ENCODE measurements at regions not wholly inside any gene's neighbourhood (a gene's known extent, or its start where the extent isn't known, plus 50 kb on each side); places are given as distances from the start of the nearest gene placed in this dataset.

DNA sequence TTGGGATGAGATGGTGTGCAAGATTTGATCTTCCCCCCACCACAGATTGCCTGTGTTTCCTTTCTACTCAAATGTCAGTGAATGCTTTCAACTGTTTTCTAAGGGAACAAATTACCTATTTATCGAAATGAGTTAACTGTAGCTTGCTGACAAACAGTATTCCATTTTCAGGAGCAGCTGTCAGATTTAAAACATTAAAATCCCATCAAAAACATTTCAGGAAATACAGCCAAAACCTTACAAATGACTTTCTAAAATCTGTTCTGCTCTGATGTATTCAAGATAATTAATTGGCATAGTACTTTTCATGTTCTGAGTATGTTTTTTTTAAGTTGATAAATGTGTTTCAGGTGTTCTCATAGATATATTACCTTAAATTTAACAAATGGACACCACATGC is 158.0 kb upstream of the DMRTA1 start:
- TF ChIP-seq, protein P1, sequence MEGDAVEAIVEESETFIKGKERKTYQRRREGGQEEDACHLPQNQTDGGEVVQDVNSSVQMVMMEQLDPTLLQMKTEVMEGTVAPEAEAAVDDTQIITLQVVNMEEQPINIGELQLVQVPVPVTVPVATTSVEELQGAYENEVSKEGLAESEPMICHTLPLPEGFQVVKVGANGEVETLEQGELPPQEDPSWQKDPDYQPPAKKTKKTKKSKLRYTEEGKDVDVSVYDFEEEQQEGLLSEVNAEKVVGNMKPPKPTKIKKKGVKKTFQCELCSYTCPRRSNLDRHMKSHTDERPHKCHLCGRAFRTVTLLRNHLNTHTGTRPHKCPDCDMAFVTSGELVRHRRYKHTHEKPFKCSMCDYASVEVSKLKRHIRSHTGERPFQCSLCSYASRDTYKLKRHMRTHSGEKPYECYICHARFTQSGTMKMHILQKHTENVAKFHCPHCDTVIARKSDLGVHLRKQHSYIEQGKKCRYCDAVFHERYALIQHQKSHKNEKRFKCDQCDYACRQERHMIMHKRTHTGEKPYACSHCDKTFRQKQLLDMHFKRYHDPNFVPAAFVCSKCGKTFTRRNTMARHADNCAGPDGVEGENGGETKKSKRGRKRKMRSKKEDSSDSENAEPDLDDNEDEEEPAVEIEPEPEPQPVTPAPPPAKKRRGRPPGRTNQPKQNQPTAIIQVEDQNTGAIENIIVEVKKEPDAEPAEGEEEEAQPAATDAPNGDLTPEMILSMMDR (IDR thresholded peaks at IDR 0.05; ENCODE audit: low read depth, low read length): no peak
- DNase-seq (ENCODE audit: extremely low read depth, low read depth): no peak

GRCh38 chr9:22307013-22307711 is 139.5 kb upstream of the DMRTA1 start:
- TF ChIP-seq, protein P1 (IDR thresholded peaks at IDR 0.05; ENCODE audit: low read depth, low read length): peak; percentile 55
- peak; percentile 12 for DNase-seq (ENCODE audit: extremely low read depth, low read depth)

GRCh38 chr9:22308177-22308576 is 138.4 kb upstream of the DMRTA1 start:
- DNase-seq (ENCODE audit: extremely low read depth, low read depth): no peak
- TF ChIP-seq, protein P1 (IDR thresholded peaks at IDR 0.05; ENCODE audit: low read depth, low read length): no peak

DNA sequence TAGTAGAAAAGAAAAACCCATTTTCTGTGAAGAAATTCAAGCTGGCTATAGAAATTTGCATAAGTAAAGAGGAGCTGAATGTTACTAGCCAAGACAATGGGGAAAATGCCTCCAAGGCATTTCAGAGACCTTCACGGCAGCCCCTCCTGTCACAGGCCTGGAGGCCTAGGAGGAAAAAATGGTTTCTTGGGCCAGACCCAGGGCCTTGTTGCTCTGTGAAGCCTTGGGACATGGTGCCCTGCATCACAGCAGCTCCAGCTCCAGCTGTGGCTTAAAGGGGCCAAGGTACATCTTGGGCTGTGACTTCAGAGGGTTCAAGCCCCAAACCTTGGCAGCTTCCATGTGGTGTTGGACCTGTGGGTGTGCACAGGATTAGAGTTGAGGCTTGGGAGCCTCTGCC is 130.0 kb upstream of the DMRTA1 start:
- TF ChIP-seq, protein P1 (IDR thresholded peaks at IDR 0.05; ENCODE audit: low read depth, low read length): no peak
- no peak for DNase-seq (ENCODE audit: extremely low read depth, low read depth)

DNA sequence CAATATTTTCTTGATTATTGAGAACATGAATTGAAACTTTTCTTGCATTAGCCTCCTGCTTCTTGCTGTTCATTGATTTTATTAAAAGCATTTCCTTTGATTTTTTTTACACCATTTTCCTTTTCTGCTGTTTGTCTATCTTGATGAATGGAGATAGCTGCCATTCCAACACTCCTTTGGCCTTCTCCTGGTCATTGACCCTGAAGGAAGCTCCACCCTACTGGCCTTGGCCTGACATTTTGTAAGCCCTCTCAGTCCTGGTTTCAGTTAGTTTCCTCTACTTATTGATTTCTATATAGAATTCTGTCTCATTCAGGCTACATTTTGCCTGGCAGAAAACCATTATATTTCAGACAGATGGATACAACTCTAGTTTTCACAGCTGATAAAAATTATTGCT is 115.1 kb upstream of the DMRTA1 start:
- no peak for DNase-seq (ENCODE audit: extremely low read depth, low read depth)

GRCh38 chr9:22332202-22332601 is 114.4 kb upstream of the DMRTA1 start:
- TF ChIP-seq, protein P1 (IDR thresholded peaks at IDR 0.05; ENCODE audit: low read depth, low read length): no peak
- no peak for DNase-seq (ENCODE audit: extremely low read depth, low read depth)

More for the DNA sequence above, 115.1 kb upstream of the DMRTA1 start:
- TF ChIP-seq, protein P1 (IDR thresholded peaks at IDR 0.05; ENCODE audit: low read depth, low read length): no peak

DNA sequence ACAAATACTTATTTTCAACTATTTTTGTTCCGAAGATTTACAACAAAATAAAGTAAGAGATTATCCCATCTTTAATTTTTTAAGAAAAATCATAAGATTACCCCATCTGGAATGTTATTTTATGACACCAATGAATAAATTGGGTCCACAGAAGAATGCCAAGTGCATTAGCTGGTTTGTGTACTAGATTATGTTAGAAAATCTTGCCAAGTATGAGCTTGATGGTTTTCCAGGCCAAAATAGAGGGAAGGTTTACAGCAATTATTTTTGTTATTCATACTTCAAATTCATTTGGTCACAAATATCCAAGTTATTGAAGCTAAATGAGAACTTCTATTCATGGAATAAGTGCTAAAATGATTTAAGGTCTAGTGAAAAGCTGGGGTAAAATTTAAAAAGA is 109.4 kb upstream of the DMRTA1 start:
- no peak for DNase-seq (ENCODE audit: extremely low read depth, low read depth)
- TF ChIP-seq, protein P1 (IDR thresholded peaks at IDR 0.05; ENCODE audit: low read depth, low read length): no peak
